ENCODE measurements at regions not wholly inside any gene's neighbourhood (a gene's known extent, or its start where the extent isn't known, plus 50 kb on each side); places are given as distances from the start of the nearest gene placed in this dataset.

GRCh38 chr11:92642177-92642931 lies 327.1 kb upstream of the MTNR1B start:
- TF ChIP-seq POLR2A (IDR thresholded peaks at IDR 0.05), result no peak
- peak in 1 of 12 donors; percentile 10 for TF ChIP-seq CTCF (IDR thresholded peaks at IDR 0.05)

Data from heart left ventricle (tissue), 13 donors.